ENCODE measurements at regions not wholly inside any gene's neighbourhood (a gene's known extent, or its start where the extent isn't known, plus 50 kb on each side); places are given as distances from the start of the nearest gene placed in this dataset.
"Not testable (repeated sequence)": the region's sequence is repeated elsewhere in the genome, so short reads cannot be mapped to it uniquely, and the experiment has no call there.

GRCh38 chr9:23046026-23046425 lies 599.4 kb downstream of the DMRTA1 start:
- TF ChIP-seq CTCF (conservative IDR thresholded peaks at IDR 0.05; ENCODE audit: low read length); EZH2phosphoT487 (IDR thresholded peaks at IDR 0.05; ENCODE audit: borderline replicate concordance, low read depth, low read length): not testable (repeated sequence)

Data from OCI-LY7 (cell line).